ENCODE measurements at regions not wholly inside any gene's neighbourhood (a gene's known extent, or its start where the extent isn't known, plus 50 kb on each side); places are given as distances from the start of the nearest gene placed in this dataset.

DNA sequence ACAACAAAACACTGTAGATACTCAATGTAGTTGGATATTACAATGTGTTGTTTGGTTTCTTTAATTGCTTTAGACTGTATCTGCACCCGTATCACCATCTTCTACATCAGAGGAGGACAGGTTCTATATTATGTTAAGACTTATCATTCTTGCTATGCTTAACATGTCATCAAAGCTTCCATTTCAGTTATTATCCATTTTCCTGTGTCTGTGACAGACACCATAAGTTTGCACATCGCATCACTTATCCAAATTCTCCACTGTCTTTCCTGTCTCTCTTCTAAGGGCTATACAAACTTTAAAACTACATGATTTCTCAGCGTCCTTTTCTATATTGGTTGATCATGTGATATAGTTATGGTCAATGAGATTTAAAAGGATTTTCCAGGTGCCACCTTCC is 719.0 kb downstream of the TBC1D32 start:
- no peak for DNase-seq

DNA sequence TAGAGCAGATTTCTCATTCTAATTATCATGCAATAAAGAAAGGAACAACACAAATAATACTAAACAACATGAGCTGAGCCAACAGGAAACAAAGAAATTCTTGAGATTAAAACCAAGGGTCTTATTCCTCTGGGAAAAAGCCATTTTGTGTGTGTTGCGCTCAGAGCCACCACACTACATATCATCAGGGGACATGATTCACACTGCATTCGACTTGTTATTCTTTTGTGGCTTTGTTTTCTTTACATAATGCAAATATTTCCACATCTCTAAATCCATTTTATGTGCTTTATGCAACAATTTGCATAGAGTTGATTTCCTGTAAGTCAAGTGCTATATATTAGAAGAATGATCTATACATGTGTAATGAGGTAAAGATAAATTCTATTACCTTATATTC is 719.6 kb downstream of the TBC1D32 start:
- DNase-seq, result no peak

DNA sequence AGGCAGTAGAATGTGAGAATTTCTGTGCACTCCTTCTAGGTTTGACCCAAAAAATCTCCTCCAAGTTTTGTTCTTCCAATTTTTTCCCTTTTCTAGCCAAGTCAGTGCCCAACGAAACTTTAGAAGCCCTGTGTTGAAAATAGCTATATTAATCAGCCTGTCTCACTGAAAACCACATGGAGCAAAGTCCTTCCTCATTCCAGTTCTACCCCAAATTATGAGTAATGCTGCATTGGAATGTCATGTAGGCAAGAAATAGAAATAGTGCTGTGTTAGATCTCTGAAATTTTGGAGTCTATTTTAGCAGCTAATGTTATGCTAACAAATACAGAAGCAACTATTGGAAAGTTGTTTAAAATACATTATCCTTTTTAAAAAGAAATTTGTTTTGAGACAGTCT is 725.5 kb downstream of the TBC1D32 start:
- DNase-seq, result no peak

DNA sequence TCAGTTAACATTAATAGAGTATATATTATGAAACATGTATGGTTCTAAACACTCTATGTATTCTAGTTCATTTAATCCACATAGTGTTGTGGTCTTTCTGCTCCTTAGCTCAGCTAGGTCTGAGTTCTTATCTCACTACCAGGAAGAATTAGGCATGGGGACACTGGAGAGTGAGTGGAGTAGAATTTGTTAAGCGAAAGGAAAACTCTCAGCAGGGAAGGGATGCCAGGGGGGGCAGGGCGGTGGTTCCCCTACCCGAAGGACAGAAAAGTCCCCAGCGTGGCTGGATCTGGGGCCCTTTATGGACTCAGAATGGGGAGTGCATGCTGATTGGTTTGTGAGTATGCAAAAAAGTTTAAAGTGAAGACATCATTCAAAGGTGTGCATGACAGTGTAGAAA is 727.5 kb downstream of the TBC1D32 start:
- no peak for DNase-seq

DNA sequence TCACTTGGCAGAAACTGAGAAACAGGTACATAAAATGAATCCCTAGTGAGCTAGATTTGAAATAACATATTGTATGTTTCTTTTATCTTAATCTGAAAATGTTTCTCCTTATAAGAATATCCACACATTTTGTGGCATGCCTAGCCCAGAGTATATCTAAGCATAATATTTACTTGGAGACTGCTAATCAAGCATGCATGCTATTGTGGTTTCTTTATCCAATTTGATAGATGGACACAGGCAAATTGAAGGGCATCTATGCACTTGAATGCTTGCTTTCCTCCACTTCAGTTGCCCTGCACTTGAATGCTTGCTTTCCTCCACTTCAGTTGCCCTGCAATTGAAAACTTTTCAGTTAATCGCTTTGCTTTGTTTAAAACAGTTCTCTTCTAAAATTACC is 729.8 kb downstream of the TBC1D32 start:
- DNase-seq, result no peak

DNA sequence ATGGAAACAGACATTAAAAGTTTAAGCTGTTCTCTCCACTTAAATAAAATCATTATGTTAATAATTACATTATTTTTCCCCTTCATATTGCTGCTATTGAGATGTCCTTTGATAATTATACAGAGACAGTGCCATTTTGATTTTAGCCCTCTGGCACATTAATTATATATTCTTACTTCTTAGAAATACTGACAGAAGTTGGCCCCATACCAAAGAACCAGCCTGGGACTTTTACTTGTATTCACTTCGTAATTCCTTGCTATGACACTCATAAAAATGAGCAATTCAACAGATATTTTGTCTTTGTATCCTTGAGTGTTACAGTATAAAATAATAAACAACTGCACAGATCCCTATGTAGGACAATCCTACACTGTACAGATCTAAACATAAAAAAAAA is 743.7 kb downstream of the TBC1D32 start:
- DNase-seq, result no peak

DNA sequence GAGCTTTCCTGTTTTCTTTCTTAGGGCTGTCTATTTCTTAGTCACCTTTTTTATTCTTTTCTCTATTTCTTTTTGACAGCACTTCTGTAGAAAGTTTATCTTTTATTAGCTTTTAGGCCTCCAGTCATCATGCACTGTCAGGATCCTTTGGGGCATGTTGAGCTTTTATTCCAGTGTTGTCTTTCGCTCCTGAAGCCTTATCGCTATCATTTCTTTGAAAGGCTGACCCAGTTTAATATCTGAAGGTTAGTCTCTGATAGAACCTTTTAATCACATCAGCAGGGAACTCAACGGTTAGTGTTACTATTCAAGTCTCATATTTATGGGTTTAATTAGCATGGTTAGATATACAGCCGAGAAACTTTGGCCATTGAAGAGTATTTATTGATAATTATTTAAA is 745.9 kb downstream of the TBC1D32 start:
- no peak for DNase-seq

DNA sequence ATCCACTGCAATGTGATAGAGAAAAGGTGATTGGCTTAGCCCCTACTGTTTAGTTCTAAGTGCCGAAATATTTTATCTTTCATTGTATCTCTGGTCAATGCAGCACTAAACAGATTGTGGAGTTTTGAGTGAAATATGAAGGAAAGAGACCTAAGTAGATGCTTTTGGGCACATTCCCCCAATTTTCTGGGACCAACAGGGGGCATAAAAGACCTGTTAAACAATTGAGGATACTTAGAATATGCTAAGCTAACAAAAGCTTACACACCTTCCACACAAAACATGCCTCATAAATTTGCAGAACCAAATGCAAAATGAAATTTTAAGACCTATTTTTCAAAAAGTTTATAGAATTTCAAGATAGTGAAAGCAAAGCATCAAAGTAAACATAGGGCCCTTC is 746.9 kb downstream of the TBC1D32 start:
- no peak for DNase-seq

DNA sequence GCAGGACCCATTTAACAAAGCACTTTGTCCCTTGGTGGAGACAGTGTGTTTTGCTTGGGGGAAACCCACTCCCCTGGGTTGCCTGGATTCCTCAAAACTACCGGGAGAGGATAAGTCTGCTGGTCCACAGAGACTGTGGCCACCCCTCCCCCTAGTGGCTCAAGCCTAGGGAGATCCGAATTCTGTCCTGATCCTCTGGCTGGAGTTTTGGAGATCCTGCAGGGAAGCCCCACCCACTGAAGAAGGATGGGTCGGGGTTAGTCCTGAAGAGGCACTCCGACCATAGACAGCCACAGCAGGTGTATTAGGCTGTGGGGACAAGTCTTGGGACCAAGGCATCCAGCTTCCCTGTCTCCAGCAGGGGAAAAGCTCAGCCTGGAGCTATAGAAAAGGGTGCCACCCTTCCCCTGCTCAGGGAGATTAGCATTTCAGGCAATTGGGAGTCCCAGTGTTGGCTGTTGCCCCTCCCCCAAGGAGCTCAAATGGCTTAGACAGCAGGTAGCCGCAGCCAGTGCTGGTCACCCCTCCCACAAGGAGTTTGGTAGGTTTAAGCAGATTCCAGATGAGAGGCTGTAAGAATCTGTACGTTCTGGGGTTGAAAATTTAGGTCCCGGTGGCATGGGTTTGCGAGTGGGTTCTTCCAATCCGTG is 750.0 kb downstream of the TBC1D32 start:
- no peak for DNase-seq

DNA sequence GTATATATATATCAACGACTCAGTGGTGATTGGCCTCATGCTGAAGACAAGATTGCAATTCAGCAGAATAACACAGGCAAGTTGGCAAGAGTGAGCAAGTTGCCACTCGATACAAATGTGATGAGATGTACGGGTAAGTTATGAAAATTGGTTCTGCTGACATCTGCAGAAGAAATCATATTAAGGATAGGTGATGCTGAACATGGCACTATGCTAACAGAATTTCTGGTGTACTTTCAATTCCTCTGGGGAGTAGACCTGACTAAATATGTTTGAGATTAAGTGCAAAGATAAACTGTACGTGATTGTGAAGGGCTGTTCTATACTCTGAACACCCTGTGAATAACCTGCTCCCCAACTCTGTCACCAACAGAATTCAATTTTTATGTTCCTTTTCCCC is 758.2 kb downstream of the TBC1D32 start:
- DNase-seq, result no peak

DNA sequence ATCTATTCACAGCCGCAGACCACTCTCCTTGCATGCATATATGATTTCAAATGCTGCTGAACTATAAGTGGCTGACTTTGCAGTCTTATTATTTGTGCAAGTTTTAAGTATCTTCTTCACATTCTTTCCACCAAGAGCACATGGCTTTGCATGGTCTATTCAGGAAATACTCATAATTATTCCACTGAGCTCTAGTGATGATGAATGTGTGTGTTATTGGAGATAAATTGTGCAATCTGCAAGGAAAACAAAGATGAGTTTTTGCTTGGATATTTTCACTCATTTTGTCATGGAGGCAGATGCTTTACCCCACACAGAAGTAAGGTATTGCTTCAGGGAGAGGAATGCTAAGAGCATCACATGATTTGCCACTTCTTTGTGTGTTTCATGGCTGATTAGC is 764.6 kb downstream of the TBC1D32 start:
- DNase-seq, result no peak

DNA sequence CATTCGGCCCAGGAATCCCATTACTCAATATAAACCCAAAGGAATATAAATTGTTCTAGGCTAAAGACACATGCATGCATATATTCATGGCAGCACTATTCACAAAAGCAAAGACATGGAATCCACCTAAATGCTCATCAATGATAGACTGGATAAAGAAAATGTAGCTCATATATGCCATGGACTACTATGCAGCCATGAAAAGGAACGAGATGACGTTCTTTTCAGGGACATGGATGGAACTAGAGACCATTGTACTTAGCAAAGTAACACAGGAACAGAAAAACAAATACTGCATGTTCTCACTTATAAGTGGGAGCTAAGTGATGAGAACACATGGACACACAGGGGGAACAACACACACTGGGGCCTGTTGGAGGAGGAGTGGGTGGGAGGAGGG is 769.5 kb downstream of the TBC1D32 start:
- no peak for DNase-seq

DNA sequence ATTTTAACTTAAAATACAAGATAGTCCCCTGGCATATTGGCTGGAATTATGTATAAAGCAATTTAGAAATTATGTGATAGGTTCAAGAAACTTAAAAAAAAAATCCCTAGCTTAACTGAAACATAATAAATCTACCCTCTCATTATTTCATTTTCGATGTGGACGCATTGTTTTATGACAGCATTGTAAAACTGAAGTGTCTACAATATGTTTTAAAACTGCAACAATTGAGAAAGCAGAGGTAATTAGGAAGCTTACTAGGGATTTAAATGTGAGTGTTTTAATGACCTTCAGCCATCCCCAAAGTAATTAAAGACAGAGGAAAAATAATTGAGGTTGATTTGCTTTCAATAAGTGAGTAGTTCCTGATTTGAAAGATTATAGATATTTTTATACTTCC is 776.0 kb downstream of the TBC1D32 start:
- DNase-seq, result no peak

DNA sequence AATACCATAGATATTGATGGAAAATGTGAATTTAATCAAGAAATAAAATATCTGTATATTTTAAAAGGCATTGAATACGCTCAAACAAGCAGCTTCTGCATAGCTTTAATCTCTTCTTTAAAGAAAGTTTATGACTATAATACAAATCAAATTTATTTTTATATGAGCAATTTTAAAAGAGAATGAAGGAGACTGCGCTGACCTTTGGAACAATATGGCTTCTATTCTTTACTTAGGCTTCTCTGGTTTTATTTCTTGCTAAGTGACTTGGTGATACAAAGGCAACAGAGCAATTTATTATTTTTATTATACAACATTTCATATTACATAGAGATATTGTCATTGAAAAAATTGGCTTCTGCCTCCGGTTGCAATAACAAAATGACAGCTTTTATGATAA is 776.7 kb downstream of the TBC1D32 start:
- DNase-seq, result no peak

DNA sequence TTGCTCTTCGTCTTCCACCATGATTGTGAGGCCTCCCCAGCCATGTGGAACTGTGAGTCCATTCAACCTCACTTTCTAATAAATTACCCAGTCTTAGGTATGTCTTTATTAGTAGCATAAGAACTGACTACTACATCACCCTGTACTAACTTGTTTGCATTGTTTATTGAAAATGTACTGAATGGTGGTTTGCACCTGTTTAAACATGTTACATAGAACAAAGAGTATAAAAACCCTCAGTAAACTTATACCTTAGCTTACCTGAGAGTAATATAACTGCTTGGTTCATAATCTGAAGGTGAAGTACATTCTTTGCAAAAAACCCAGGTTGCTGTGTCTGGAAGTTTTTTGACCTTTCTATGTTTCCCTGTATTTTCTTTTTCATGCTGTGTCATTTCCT is 777.8 kb downstream of the TBC1D32 start:
- no peak for DNase-seq

DNA sequence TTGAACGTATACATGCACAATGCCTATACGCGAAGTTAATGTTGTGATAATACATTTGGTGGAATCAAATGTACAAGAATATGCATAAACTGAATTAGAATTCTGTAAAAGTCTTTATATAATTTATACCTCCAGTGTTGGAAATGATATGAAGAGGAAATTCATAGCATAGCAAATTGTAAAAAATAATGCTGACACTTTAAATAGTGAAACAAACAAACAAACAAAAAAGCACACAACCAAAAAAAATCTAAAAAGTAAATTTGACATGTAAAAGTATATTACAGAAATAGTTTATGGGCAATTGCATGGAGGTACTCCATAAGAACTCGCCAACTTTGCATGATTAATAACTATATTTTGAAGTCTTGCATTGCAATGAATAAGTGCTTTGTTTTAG is 780.9 kb downstream of the TBC1D32 start:
- DNase-seq, result no peak

DNA sequence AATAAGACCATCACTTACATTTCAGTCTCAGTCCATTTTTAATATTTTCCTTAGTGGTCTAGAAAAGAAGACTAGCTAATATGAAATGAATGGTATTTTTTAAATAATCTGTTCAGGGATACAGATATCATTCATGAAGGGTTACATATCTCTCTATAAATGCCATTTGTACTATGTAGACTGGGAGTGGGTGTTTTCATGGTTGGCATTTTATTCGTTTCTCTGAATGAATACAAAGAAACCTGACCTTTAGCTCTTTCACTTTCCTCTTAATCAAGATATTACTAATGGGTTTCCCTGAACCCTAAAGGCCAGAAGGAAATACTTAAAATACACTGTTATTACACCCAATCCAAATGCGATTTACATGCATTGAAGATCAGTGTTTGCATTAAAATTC is 788.9 kb downstream of the TBC1D32 start:
- no peak for DNase-seq

DNA sequence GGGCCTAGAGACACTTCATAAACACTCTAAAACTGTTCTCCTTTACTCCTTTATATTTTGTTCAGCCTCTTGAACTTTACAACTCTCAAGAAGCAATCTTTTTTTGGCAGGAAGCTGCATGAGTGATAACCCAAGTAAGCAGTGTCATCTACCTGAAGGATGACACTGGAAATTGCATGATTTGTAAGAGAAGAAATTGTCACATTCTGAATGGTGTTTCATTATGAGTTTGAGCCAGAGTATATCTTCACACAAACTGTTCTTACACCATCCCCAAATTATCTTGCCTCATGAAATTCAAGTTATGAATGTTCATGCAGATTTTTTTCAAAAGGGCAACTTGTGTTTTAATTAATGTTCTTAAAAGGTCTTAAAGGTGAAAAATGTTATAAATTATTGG is 799.3 kb downstream of the TBC1D32 start:
- DNase-seq, result no peak

DNA sequence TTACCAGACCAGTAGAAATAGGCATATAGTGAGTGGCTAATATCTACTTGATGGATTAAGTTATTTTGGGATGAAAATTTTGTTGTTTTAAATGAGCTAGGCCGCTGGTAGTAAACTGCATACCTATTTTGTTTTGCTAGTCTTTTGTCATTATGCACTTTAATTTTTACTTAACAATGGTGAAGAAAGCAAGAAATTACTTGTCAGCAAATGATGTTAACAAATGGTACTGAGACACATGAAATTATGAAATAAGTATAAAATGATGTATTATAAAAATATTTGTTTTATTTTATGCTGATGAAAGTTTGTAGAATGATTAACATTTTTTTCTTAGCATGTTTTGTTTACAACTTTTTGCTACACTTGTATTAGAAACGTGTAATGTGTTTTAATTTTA is 807.7 kb downstream of the TBC1D32 start:
- DNase-seq, result no peak

DNA sequence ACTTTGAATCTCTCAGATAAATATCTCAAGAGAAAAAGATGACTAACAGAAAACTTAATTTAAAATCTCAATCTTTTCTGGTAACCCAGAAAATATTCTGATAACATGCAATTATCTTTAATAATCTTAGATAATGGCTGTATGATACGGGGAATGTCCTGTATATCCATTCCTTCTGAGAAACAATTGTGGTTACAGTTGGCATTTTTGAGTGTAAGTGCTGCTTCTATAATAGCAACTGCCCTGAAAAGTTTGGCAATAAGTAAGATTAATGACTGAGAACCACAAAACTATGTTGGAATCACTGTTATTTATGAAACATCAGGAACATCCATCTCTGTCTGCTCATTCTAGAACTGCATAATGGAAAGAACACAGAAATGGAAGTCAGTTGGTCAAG is 819.7 kb downstream of the TBC1D32 start:
- no peak for DNase-seq

DNA sequence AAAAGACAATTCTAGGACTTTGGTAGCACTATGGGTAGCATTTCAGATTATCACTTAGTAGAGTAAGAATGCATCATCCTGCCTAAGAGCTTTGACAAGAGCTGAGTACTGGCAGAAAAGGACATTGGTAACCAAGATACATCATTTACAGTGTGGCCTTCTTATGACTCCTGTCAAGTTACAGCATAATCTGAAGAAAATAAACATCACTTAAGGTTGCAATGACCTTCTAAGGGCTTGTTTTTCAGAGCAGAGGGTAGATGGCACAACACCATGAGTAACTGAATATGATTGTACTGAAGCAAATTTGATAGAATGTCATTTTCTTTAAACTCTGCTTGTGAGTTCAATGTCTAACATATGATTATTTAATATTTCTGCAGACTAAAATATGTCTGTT is 822.6 kb downstream of the TBC1D32 start:
- no peak for DNase-seq

DNA sequence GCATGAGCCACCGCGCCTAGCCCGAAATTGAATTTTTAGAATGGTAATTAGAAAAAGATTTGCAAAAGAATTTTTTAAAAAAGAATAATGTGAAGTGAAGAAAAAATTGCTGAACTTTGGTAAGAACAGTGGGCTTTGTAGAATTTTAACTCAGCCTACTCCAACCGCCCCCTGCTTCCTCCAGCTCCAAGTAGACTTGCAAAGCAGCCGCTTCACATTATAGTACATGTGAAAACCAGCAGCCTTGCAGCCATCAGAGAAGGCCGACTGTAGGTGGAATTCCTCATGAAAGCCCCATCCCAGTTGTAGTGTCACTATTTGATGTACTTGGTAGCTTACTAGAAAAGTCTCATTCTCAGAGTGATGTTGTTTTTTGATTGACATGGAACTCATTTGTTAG is 835.6 kb downstream of the TBC1D32 start:
- no peak for DNase-seq

DNA sequence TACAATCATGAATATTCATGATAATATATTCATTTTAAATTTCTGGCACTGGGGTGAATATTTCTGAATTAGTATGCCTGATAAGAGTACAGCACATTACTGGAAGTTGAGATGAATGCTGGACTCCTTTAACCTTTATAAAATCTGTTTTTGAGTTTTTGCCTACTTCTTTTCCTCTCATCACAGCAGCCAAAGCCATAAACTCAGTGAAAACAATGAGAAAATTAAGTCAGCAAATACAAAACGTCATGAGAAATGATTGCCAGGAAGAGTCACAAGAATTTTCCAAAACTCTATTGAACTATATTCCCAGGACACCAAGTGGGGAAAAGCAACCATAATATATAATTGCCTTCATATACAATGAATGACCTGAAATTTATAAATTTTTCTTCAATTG is 837.6 kb downstream of the TBC1D32 start:
- no peak for DNase-seq

DNA sequence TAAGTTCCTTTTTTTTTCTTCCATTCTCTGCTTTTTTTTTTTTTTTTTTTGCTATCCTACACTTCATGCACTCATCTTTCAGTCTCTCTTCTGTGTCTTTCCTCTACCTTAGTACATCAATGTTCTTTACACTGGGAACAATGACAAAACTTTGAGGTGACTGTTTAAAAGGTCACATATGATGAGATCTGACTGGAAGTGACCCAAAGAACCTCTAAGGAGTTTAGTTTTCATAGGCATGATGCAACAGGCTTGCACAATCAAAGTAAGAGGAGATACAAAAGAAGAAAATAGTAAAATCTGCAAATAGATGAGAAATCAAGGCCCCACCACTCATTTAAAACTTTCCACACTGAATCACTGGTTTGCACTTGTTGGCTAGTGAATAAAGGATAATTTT is 840.8 kb downstream of the TBC1D32 start:
- DNase-seq, result no peak

DNA sequence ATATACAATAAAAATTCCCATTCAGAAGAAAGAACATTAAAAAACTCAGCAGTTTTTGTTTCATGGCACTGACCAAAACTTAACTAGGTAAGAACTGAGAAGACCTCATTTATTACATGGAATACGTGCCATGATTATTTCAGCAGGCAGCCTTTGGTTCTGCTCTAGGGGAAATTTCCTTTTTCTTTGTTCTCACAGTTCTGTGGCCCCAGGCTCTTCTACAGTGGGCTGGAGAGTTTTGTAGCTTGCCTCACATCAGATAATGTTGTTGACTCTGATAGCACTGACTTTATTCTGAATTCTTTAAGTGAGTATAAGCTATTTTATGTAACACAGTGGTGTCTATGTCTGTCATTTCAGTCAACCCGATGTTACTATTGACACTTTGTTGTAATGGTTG is 844.3 kb downstream of the TBC1D32 start:
- DNase-seq, result no peak

DNA sequence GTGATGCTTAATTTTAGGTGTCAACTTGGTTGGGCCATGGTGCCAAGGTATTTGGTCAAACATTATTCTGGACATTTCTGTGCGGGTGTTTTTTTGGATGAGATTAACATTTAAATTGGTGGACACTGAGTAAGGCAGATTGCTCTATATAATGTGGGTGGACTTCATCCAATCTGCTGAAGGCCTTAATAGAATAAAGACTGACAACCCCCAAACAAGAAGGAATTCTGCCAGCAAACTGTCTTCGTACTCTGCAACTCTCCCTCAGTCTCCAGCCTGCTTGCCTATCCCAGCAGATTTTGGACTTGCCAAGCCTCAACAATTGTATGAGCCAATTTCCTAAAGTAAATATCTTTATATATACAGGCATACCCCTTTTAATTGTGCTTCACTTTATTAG is 850.1 kb downstream of the TBC1D32 start:
- DNase-seq, result no peak

Data from 8988T (cell line).